HG02981 (cell line): ENCODE measurements at regions not wholly inside any gene's neighbourhood (a gene's known extent, or its start where the extent isn't known, plus 50 kb on each side); places are given as distances from the start of the nearest gene placed in this dataset.

Experiments used
- ATAC-seq: cut with Tn5 transposase; IDR thresholded peaks from one replicate; pipeline ENCODE4 v1.9.1; 2021; ENCODE audit warnings: mild to moderate bottlenecking, moderate library complexity; ENCODE audit not compliant: unreplicated experiment

DNA sequence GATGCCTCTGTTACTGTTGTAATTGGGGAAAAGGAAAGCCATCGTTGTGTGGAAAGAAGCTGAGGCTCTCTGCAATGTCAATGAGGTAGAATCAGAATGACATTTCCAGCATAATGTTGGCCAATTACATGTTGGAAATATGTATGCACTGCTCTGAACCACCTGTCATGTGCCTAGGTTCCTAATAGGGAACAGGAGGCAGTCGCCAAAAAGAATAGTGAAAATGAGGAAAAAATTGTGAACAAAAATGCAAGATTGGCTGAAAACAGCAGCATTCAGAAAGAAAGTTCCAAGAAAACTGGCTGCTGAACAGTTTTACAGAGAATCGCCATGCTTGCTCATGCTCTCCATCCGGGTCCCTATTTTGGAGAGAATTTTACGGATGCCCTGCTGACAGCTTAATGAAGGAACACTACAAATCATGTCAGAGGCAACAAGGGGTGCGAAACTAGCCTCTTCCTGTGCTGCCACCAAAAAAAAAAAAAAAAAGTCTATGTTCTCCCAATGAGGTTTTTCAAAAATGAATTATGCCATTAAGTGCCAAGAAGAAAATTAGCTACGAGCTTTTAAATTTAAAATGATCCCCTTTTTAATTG is 305.9 kb upstream of the ARRDC4 start:
- no peak for ATAC-seq

- no peak for ATAC-seq
Observed at GRCh38 chr15:97661796-97662195, 298.7 kb upstream of the ARRDC4 start.

DNA sequence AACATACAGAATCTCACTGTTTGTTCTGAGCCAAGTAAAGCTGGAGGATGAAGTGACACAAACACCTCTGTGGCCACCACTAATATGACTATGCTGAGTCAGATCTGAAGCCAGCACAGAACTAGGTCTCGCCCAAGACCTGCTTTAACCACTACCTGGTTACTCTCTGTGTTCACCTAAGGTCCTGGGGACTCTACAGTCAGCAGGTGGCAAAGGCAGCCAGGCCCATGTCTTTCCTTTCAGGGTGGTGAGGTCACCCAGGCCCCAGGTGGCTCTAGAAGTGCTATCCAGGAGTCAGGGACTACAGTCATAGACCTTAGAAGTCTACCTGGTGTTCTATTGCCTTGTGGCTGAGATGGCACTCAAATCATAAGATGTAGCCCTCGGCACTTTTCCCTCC is 287.9 kb upstream of the ARRDC4 start:
- no peak for ATAC-seq

DNA sequence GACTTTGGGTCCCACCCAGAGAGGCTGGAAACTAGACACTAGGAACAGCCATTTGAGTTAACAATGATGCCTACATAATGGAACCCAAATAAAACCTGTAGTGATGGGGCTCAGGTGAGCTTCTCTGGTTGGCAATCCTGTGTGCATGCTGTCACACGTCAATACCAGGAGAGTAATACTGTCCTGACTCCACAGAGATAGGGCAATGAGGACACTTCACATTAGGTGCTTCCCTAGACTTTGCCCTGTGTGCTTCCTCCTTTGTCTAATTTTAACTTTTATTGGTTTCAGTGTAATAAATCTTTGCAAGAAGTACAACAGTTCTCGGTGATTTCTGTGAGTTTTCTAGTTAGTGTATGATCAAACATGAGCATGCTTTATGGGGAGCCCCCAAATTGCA is 281.8 kb upstream of the ARRDC4 start:
- ATAC-seq = no peak

- no peak for ATAC-seq
Observed at GRCh38 chr15:97679106-97679688, 281.3 kb upstream of the ARRDC4 start.

DNA sequence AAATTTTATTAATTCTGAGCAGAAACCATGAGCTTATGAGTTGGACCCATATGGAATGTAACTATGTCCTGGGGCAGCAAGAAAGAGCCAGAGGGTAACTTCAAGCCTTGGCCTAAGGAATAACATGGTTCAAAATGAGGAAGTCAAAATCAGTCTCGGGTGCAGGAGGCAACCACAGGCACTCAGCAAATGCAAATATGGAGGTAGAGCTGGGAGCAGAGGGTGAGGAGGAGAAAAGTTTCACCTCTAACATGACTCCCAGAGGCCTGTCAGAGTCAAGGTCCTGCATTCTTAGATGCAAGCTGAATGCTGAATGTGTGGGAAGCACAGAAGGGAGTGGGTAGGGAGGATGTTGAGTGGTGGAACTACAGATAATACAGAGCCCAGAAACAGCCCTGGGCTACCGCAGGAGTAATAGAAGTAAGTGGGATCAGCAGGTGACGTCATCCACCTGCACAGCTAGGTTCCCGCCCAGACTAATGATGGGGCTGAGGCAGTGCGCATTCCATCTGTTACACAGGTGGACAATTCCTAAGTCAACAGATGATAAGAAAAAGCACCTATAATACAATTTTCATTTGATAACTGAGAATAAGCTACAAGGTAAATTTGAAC is 279.8 kb upstream of the ARRDC4 start:
- ATAC-seq = no peak

DNA sequence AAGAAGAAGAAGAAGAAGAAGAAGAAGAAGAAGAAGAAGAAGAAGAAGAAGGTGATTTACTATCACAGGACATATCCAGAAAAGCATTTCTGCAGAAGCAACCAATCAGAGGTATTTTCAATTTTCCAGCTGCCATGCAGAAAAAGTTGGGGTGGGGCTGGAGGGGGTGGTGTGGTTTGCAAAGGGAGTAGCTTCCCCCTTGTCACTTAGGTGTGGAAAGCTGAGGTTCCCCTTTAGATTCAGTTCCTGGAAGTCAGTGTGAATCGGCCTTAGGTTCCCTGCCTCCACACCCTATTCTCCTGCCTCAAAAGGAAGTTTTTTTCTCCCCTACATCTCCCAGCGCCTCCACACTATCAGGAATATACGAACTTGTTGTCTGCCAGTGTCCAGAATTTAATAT is 276.7 kb upstream of the ARRDC4 start:
- no peak for ATAC-seq

GRCh38 chr15:97684249-97684648 is 276.3 kb upstream of the ARRDC4 start:
- no peak for ATAC-seq

DNA sequence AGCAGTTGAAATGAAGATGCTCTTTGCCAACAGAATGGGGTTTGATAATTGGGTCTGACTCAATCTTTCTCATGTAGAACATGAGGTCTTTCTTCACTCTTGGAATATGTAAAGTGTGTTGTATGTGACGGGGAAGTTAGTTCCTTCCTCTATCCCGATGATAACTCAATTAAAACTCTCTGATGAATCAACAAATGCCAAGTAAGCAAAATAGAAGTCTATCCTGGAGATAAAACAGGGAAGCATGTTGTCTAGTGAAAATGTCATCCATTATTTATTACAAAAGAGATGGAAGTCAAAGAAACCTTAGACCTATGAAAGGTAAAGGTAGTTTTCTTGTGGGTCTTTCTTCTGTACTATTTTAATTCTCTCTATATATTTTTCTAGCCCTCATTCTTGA is 274.2 kb upstream of the ARRDC4 start:
- no peak for ATAC-seq

DNA sequence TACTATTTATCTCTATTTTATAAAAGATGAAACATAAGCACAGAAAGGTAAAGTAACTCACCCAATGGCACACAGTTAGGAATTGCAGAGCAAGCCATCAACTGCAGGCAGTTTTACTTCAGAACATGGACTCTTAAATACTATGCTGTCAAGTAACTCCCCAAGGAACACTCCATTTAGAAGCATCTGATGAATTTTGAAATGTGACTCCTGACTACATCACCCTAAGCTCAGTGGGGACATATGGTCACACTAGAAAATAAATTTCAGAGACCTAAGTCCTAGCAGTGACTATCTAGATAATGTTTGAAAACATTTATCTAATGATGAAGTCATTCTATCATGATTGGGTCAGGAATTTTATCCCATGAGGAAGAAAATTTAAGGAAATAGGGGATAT is 272.8 kb upstream of the ARRDC4 start:
- ATAC-seq = no peak

DNA sequence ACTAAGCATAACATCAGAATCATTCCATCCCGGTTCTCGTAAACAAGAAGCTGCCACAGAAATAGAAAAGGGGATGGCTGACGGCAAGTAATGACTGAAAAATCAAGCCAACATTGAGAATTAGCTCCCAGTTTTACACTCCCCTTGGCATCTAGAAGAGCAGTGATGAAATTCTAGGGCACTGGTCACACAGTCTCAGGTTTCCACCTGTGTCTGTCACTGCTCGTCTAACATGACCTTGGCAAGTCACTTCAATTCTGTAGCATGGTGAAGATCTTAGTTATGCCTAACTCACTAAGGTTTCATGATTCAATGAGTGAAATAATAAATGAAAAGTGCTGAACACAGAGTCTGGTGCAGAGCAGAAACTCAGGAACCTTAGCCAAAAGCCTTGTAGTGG is 272.3 kb upstream of the ARRDC4 start:
- no peak for ATAC-seq

- no peak for ATAC-seq
Observed at GRCh38 chr15:97688886-97689285, 271.6 kb upstream of the ARRDC4 start.

DNA sequence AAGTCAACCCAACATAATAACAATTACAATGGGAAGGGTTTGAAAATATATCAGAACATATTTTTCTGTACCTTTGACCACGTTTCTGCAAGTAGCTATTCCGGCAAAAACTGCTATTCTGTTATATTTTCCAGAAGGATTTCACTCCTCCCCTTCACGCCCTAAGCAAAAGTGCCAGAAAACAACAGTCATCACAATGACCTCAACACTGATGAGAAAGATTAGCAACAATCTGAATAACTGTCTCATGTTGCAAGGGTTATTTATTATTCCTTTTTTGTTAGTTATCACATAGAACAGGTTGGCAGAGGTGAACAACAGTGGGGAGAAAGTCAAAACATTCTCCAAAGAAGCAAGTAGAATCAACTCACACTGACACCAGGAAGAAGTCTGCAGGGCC is 269.4 kb upstream of the ARRDC4 start:
- no peak for ATAC-seq

GRCh38 chr15:97691799-97692198 is 268.7 kb upstream of the ARRDC4 start:
- no peak for ATAC-seq

DNA sequence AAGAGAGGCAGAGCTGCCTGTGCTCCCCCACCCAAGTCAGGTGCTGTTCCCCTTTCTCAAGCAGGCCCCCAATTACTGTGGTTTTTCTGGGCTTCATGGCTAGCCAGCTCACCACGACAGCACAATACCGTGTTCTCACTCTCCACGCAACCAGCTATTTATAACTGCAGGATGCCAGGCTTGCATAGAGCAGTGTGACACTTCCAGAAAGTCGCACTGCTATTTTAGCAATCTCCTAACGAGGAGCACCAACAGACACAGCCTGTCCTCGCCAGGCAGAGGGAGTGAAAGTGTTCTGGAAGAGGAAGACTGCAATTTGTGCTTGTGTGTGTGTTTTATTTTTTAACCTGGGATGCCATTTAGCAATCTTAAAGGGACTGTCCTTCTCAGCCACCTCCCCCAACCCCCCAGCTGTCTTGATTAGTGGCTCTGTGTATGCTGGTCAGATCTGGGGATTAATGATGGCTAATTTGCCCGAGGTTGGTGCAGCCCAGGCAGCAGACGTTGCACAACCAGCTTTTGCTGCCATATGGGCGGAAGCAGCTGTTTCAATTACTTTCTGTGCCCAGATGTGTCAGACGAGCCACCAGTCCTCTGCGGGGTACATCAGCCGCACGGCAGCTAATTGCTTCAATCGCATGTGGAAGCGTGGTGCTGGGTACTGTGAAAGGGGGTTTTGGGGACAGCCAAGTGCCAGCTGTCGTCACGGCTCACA is 268.0 kb upstream of the ARRDC4 start:
- no peak for ATAC-seq

DNA sequence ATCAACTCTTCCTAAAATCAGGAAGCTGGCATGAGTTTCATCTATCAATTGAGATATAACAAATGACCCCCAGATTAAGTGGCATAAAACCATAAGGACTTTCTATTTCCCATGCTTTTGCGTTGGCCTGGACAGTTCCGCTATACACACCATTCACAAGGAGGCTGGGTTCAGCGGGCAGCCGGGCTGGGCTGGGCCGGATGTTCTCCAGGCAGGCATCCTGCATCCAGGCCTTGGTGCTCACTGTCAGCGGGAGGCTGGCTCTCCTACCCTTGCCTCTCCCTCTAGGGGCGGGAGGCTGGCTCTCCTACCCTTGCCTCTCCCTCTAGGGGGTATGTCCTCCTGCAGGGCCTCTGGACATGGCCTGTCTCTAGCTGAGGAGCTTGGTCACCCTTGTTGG is 266.0 kb upstream of the ARRDC4 start:
- ATAC-seq = no peak

- ATAC-seq = no peak
Observed at GRCh38 chr15:97703400-97703799, 257.1 kb upstream of the ARRDC4 start.

DNA sequence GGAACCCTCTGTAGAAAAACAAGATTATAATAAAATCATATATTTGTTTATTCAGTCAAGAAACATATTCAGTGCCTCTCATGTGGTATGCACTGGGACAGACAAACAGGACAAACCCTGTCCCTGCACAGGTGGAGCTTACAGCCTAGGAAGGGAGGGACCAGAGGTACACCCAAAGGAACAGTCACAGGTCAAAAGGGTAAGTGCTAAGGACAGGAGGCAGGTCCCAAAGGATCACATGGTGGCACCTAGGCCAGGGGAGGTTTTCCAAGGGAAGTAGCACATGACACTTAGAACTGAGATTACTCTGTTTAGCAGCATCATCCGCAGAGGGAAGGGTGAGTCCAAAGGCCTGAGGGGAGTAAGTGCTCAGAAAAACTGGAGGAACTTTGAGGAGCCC is 254.4 kb upstream of the ARRDC4 start:
- no peak for ATAC-seq

DNA sequence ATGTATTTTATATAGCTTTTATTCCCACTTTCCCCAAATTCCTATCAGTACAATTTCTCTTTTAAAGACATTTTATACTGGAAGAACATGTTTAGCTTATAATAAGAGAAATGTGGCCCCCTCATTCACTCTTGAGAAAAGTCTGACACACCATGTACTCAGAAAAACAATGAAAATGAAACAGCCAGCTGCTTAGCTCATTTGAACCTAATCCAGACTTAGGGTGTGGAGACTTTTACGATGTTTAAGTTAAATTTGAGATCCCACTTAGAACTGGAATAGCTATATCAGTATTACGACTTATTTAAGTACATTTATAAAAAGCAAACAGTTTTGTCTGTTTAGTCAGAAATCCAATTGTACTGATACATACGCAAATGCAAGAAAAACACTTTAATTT is 252.3 kb upstream of the ARRDC4 start:
- no peak for ATAC-seq

DNA sequence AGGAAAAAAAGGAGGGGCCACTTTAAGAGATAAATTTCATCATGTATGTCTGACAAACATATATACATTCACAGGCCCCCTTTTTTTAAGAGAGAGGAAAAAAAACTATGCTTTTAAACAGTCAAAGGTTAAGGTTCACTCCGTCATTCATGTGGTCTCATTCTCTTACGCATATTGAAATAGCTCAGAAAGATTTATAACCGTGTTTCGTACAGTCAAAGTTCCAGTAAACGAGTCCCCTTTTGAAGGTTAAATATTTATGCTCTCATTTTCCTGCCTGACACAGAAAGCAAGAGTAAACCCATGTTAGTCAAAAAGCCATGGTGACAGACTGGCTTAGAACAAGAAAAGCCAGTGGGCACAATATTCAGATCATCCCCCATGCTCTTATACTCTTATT is 248.0 kb upstream of the ARRDC4 start:
- no peak for ATAC-seq

DNA sequence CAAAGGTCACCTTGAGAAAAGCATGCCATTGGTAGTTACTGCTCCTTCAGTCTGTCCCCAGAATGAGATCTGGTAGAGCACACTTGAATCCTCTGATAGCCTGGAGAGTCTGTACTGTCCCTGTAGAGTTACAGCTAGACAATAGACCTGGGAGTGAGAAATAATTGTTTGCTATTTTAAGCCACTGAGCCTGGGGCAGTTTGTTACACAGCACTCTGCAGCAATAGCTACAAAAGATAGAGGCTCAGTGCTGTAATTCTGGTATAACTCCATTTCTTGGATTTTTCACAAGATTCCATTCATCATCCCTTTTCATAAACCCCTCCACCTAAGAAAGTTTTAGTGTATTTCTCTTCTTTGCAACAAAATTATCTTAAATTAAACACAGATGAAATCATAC is 242.7 kb upstream of the ARRDC4 start:
- no peak for ATAC-seq

DNA sequence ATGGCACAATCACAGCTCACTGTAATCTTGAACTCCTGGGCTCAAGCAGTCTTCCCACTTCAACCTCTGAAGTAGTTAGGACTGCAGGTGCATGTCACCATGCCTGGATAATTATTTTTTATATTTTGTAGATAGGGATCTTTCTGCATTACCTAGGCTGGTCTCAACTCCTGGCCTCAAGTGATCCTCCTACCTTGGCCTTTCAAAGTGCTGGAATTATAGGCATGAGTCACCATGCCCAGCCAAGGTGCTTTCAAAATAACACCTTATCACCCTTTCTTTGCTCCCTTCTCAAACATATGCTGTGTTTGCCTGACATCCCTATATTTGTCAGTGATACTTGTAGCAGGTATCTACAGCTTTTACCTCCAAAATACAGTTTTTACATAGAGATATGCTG is 242.0 kb upstream of the ARRDC4 start:
- no peak for ATAC-seq
